Keratinocyte (primary cell): ENCODE measurements at regions not wholly inside any gene's neighbourhood (a gene's known extent, or its start where the extent isn't known, plus 50 kb on each side); places are given as distances from the start of the nearest gene placed in this dataset.

Experiments used
- DNase-seq: peaks from one replicate; pipeline ENCODE4 v3.0.0-alpha.2; 2011; ENCODE audit warnings: low read depth, missing footprints, low spot score
- FAIRE-seq: peaks from 2 replicates; lab custom pipeline; 2011; peaks lifted over from hg19 to GRCh38; lab: Jason Lieb, UNC
- H2AFZ ChIP-seq: 2 replicates; pipeline ENCODE4 v1.6.0; 2012; ENCODE audit warnings: low read length, control low read depth, inconsistent platforms; ENCODE audit not compliant: control insufficient read depth
- H3K27ac ChIP-seq: 2 replicates; pipeline ENCODE4 v1.5.1; 2011; ENCODE audit warnings: low read length; ENCODE audit not compliant: control insufficient read depth, insufficient read depth
- H3K27me3 ChIP-seq: 3 replicates; pipeline ENCODE4 v1.6.0; 2011; ENCODE audit warnings: low read length; ENCODE audit not compliant: control insufficient read depth, insufficient read depth; ENCODE audit errors: extremely low read depth
- H3K36me3 ChIP-seq, 2 experiments: 2 replicates in 1 of 2; 3 replicates in 1 of 2; pipeline ENCODE4 v1.5.1; 2011; ENCODE audit warnings: low read length in 2 of 2, mild to moderate bottlenecking in 1 of 2; ENCODE audit not compliant: control insufficient read depth in 2 of 2, insufficient read depth in 2 of 2; ENCODE audit errors: extremely low read depth in 1 of 2
- H3K4me1 ChIP-seq: 3 replicates; pipeline ENCODE4 v1.5.1; 2011; ENCODE audit warnings: low read length; ENCODE audit not compliant: control insufficient read depth, insufficient read depth; ENCODE audit errors: extremely low read depth
- H3K4me2 ChIP-seq: 3 replicates; pipeline ENCODE4 v1.6.0; 2011; ENCODE audit warnings: low read depth, low read length; ENCODE audit not compliant: control insufficient read depth, insufficient read depth; ENCODE audit errors: extremely low read depth
- H3K4me3 ChIP-seq, 3 experiments: fragments of 200-600 bp in 1 of 3; sonication (generic) in 1 of 3; 2 replicates in 2 of 3; 3 replicates in 1 of 3; pipeline ENCODE4 v1.5.1; 2011 to 2016; ENCODE audit warnings: low read length in 3 of 3, mild to moderate bottlenecking in 3 of 3, control low read depth in 2 of 3, inconsistent platforms in 1 of 3, low read depth in 1 of 3, mixed read lengths in 1 of 3, mixed run types in 1 of 3, moderate library complexity in 1 of 3; ENCODE audit not compliant: control insufficient read depth in 2 of 3, insufficient read depth in 2 of 3; ENCODE audit errors: extremely low read depth in 1 of 3
- H3K79me2 ChIP-seq: 2 replicates; pipeline ENCODE4 v1.6.0; 2012; ENCODE audit warnings: low read length; ENCODE audit not compliant: control insufficient read depth, insufficient read depth
- H3K9ac ChIP-seq: 3 replicates; pipeline ENCODE4 v1.6.0; 2011; ENCODE audit warnings: low read length; ENCODE audit not compliant: control insufficient read depth, insufficient read depth; ENCODE audit errors: extremely low read depth
- H3K9me1 ChIP-seq: 3 replicates; pipeline ENCODE4 v1.6.0; 2011; ENCODE audit warnings: low read length; ENCODE audit not compliant: control insufficient read depth, insufficient read depth; ENCODE audit errors: extremely low read depth
- H3K9me3 ChIP-seq: 2 replicates; pipeline ENCODE4 v1.5.1; 2012; ENCODE audit warnings: low read depth, low read length; ENCODE audit not compliant: control insufficient read depth
- H4K20me1 ChIP-seq: 3 replicates; pipeline ENCODE4 v1.6.0; 2011; ENCODE audit warnings: low read length; ENCODE audit not compliant: control insufficient read depth, insufficient read depth; ENCODE audit errors: extremely low read depth
- CTCF ChIP-seq, 3 experiments: IDR thresholded peaks in 1 of 3; conservative IDR thresholded peaks in 1 of 3; optimal IDR thresholded peaks in 1 of 3; 2 replicates in 2 of 3; 3 replicates in 1 of 3; pipeline versions ENCODE3 to v1.5.1; 2011; ENCODE audit warnings: low read length in 3 of 3, mild to moderate bottlenecking in 3 of 3, moderate library complexity in 2 of 3, control low read depth in 1 of 3, inconsistent platforms in 1 of 3; ENCODE audit not compliant: insufficient read depth in 2 of 3; ENCODE audit errors: extremely low read depth in 1 of 3
- EZH2 ChIP-seq: IDR thresholded peaks from one replicate; pipeline ENCODE4 v1.6.1; 2012; ENCODE audit warnings: inconsistent platforms, mild to moderate bottlenecking, low read length, moderate library complexity
- dilution Hi-C: fragments of 300-500 bp; cut with MboI; formaldehyde crosslinking; loops from one replicate; pipeline ENCODE4 v1.7.0; 2020; ENCODE audit warnings: low sequenced_read_pairs; ENCODE audit not compliant: extremely low pct_ligation_motif_present

- Histone ChIP-seq H3K79me2 (no peaks in the 10 kb centered on the region), H3K27me3 (no peaks in the 10 kb centered on the region), H3K4me2 (peak overlapping the region; percentile 4), H3K27ac (peak overlapping the region; percentile 39), H3K9me1 (no peaks in the 10 kb centered on the region), H3K4me3 (no peak overlapping the region), H3K36me3 (no peaks in the 10 kb centered on the region), H3K9me3 (no peaks in the 10 kb centered on the region), H3K4me1 (peaks cover 11% of the 10 kb centered on the region), H2AFZ (peak overlapping the region; percentile 77), H4K20me1 (no peaks in the 10 kb centered on the region), H3K9ac (no peak overlapping the region)
- peak; percentile 13 for FAIRE-seq
- DNase-seq = peak; percentile 36
- dilution Hi-C loops = no loop called here
- TF ChIP-seq CTCF (optimal IDR thresholded peaks at IDR 0.05 in 1 of 3, IDR thresholded peaks at IDR 0.05 in 1 of 3, conservative IDR thresholded peaks at IDR 0.05 in 1 of 3; ENCODE audit: extremely low read depth in 1 of 3, insufficient read depth in 2 of 3, low read length in 3 of 3) (no peak), EZH2 (no peak)
These were observed 154.1 kb upstream of the PJA1 start for GRCh38 chrX:69319376-69319775.

- peak overlapping the region; percentile 4 for H3K4me2 ChIP-seq
- H3K9me3 ChIP-seq = no peaks in the 10 kb centered on the region
- H3K36me3 ChIP-seq = no peaks in the 10 kb centered on the region
- FAIRE-seq (no peak), DNase-seq (no peak)
- H4K20me1 ChIP-seq = no peaks in the 10 kb centered on the region
- H3K9me1 ChIP-seq = no peaks in the 10 kb centered on the region
- no peak overlapping the region for H3K4me3 ChIP-seq
- H2AFZ ChIP-seq = no peak overlapping the region
- no peak for TF ChIP-seq EZH2
- no peak for TF ChIP-seq CTCF (optimal IDR thresholded peaks at IDR 0.05 in 1 of 3, IDR thresholded peaks at IDR 0.05 in 1 of 3, conservative IDR thresholded peaks at IDR 0.05 in 1 of 3; ENCODE audit: extremely low read depth in 1 of 3, insufficient read depth in 2 of 3, low read length in 3 of 3)
- H3K9ac ChIP-seq = no peak overlapping the region
- H3K79me2 ChIP-seq = no peaks in the 10 kb centered on the region
- H3K27me3 ChIP-seq = no peaks in the 10 kb centered on the region
- peaks cover 11% of the 10 kb centered on the region for H3K4me1 ChIP-seq
- peak overlapping the region; percentile 39 for H3K27ac ChIP-seq
- dilution Hi-C loops = no loop called here
These were observed 153.5 kb upstream of the PJA1 start for GRCh38 chrX:69318651-69319340.
